ENCODE measurements at regions not wholly inside any gene's neighbourhood (a gene's known extent, or its start where the extent isn't known, plus 50 kb on each side); places are given as distances from the start of the nearest gene placed in this dataset.
"Not testable (repeated sequence)": the region's sequence is repeated elsewhere in the genome, so short reads cannot be mapped to it uniquely, and the experiment has no call there.

GRCh38 chr6:788058-788457 is 95.1 kb upstream of the EXOC2 start:
- no peak for DNase-seq

- no peak for DNase-seq
Observed at GRCh38 chr6:786946-787763, 94.2 kb upstream of the EXOC2 start.

- DNase-seq = no peak
Observed at GRCh38 chr6:783966-784735, 91.2 kb upstream of the EXOC2 start.

- DNase-seq = no peak
Observed at GRCh38 chr6:782141-782540, 89.2 kb upstream of the EXOC2 start.

- DNase-seq = no peak
Observed at GRCh38 chr6:781350-781961, 88.5 kb upstream of the EXOC2 start.

GRCh38 chr6:780706-781105 is 87.8 kb upstream of the EXOC2 start:
- no peak for DNase-seq

GRCh38 chr6:776951-777350 is 84.0 kb upstream of the EXOC2 start:
- DNase-seq = no peak

- no peak for DNase-seq
Observed at GRCh38 chr6:776528-776931, 83.6 kb upstream of the EXOC2 start.

GRCh38 chr6:775863-776262 is 82.9 kb upstream of the EXOC2 start:
- DNase-seq = no peak

- not testable (repeated sequence) for DNase-seq
Observed at GRCh38 chr6:771683-772082, 78.7 kb upstream of the EXOC2 start.

- DNase-seq = no peak
Observed at GRCh38 chr6:767755-768512, 75.0 kb upstream of the EXOC2 start.

GRCh38 chr6:766625-767024 is 73.7 kb upstream of the EXOC2 start:
- no peak for DNase-seq

GRCh38 chr6:761997-762396 is 69.1 kb upstream of the EXOC2 start:
- no peak for DNase-seq

- no peak for DNase-seq
Observed at GRCh38 chr6:760982-761955, 68.3 kb upstream of the EXOC2 start.

- no peak for DNase-seq
Observed at GRCh38 chr6:759729-760128, 66.8 kb upstream of the EXOC2 start.

GRCh38 chr6:756224-756623 is 63.3 kb upstream of the EXOC2 start:
- no peak for DNase-seq

- DNase-seq = no peak
Observed at GRCh38 chr6:754202-754601, 61.3 kb upstream of the EXOC2 start.

GRCh38 chr6:753486-753885 is 60.5 kb upstream of the EXOC2 start:
- no peak for DNase-seq

GRCh38 chr6:752438-752837 is 59.5 kb upstream of the EXOC2 start:
- no peak for DNase-seq

- no peak for DNase-seq
Observed at GRCh38 chr6:751765-752164, 58.8 kb upstream of the EXOC2 start.

- no peak for DNase-seq
Observed at GRCh38 chr6:747921-748320, 55.0 kb upstream of the EXOC2 start.

- DNase-seq = no peak
Observed at GRCh38 chr6:747028-747427, 54.1 kb upstream of the EXOC2 start.
